T-cell (primary cell): ENCODE measurements at regions not wholly inside any gene's neighbourhood (a gene's known extent, or its start where the extent isn't known, plus 50 kb on each side); places are given as distances from the start of the nearest gene placed in this dataset.
"Not testable (repeated sequence)": the region's sequence is repeated elsewhere in the genome, so short reads cannot be mapped to it uniquely, and the experiment has no call there.

Source experiments
- ATAC-seq, 4 experiments: fragments of 200-7000 bp in 3 of 4; fragments of 150-1000 bp in 1 of 4; cut with Tn5 transposase; replicated peaks in 1 of 4; 1 replicate in 3 of 4; 2 replicates in 1 of 4; pipeline ENCODE4 v1.10.0; 2021; ENCODE audit warnings: moderate library complexity in 3 of 4, mild to moderate bottlenecking in 2 of 4, moderate number of reproducible peaks in 1 of 4
- CTCF ChIA-PET, 2 donors: fragments of 300-600 bp; sonication (Branson Sonifier 250); formaldehyde crosslinking; loops; one replicate each; lab custom pipeline; 2022; ENCODE audit warnings: antibody characterized with exemption in 2 of 2; lab: Charles Lee
- POLR2A ChIA-PET, 2 donors: fragments of 300-600 bp; sonication (Branson Sonifier 250); formaldehyde crosslinking; loops; one replicate each; lab custom pipeline; 2022; ENCODE audit warnings: antibody characterized with exemption in 2 of 2; lab: Charles Lee
- DNase-seq, 35 experiments: peaks; one replicate each; pipeline versions ENCODE4 v3.0.0 to v3.0.0-alpha.2; 2013 to 2023
- H3K27ac ChIP-seq: one replicate; pipeline ENCODE4 v1.5.1; 2013; ENCODE audit warnings: low read length
- H3K27me3 ChIP-seq, 2 experiments: replicated peaks in 1 of 2; 1 replicate in 1 of 2; 2 replicates in 1 of 2; pipeline versions ENCODE4 v1.6.1 to v1.7.0; 2013; ENCODE audit warnings: low read length in 1 of 2, mixed read lengths in 1 of 2; ENCODE audit not compliant: control insufficient read depth in 2 of 2, insufficient read depth in 2 of 2; ENCODE audit errors: extremely low read depth in 1 of 2
- H3K36me3 ChIP-seq, 2 donors: 1 replicate in 1 of 2; 2 replicates in 1 of 2; pipeline versions ENCODE4 v1.6.1 to v1.7.0; 2013; ENCODE audit warnings: low read length in 1 of 2; ENCODE audit not compliant: control insufficient read depth in 2 of 2, insufficient read depth in 1 of 2; ENCODE audit errors: extremely low read depth in 1 of 2
- H3K4me1 ChIP-seq, 2 experiments: 1 replicate in 1 of 2; 2 replicates in 1 of 2; pipeline versions ENCODE4 v1.6.1 to v1.7.0; 2013; ENCODE audit warnings: low read length in 2 of 2, mixed read lengths in 1 of 2; ENCODE audit not compliant: insufficient read depth in 2 of 2, control insufficient read depth in 1 of 2; ENCODE audit errors: extremely low read depth in 1 of 2
- H3K4me3 ChIP-seq, 2 donors: 1 replicate in 1 of 2; 2 replicates in 1 of 2; pipeline versions ENCODE4 v1.5.1 to v1.7.0; 2013; ENCODE audit warnings: mild to moderate bottlenecking in 2 of 2, low read length in 1 of 2, moderate library complexity in 1 of 2; ENCODE audit not compliant: control insufficient read depth in 1 of 2; ENCODE audit errors: extremely low read depth in 1 of 2
- H3K9me3 ChIP-seq: 2 replicates; pipeline ENCODE4 v1.7.0; 2013
- H3K27ac Mint-ChIP-seq, 2 donors: one replicate each; pipeline ENCODE4 v1.8.0; 2020 to 2021; ENCODE audit warnings: mild to moderate bottlenecking in 2 of 2, mixed read lengths in 2 of 2
- H3K27me3 Mint-ChIP-seq, 2 donors: one replicate each; pipeline ENCODE4 v1.8.0; 2021 to 2022; ENCODE audit warnings: mixed read lengths in 2 of 2
- H3K36me3 Mint-ChIP-seq: one replicate; pipeline ENCODE4 v1.8.0; 2021; ENCODE audit warnings: mixed read lengths
- H3K4me1 Mint-ChIP-seq, 3 donors: one replicate each; pipeline ENCODE4 v1.8.0; 2020 to 2022; ENCODE audit warnings: mixed read lengths in 3 of 3, mild to moderate bottlenecking in 1 of 3
- H3K4me3 Mint-ChIP-seq, 3 donors: one replicate each; pipeline ENCODE4 v1.8.0; 2020 to 2022; ENCODE audit warnings: mild to moderate bottlenecking in 3 of 3, mixed read lengths in 3 of 3, moderate library complexity in 3 of 3
- H3K9me3 Mint-ChIP-seq, 3 donors: one replicate each; pipeline ENCODE4 v1.8.0; 2020 to 2022; ENCODE audit warnings: mixed read lengths in 3 of 3
- WGBS: methylation state at CpG from one replicate; pipeline ENCODE4 v1.1.5; 2013; ENCODE audit warnings: missing lambda C conversion rate; ENCODE audit not compliant: insufficient coverage; 5-methylcytosine and 5-hydroxymethylcytosine counted together

DNA sequence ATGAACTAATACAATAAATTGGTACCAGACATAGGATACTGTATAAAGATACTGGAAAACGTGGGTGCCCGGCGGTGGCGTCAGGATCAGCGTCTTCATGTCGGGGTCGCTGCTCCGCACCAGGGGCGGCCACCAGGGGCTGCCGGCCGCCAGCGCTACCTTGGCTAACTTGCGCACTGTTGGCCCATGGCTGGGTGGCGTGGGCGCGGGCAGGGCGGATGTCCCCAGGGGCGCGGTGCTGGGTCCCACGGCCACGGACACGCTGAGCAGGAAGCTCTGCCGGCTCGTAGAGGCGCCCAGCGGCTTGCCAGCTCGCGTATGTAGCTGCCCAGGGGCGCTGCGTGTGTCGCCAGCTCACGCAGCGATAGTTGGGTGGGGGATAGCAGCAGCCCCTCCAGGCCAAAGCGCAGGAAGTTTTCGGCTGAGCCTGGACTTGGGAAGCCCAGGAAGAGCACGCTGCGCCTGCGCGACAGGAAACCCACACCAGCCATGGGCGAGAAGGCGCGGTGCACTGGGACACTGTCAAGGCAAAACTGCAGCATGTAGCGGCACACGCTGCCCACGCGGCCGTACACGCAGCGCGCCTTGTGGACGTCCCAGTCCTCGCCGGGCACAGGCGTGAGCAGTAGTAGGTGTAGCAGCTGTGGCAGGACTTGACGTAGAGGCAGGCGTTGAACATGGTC, 299.9 kb downstream of the CCDC74A start:
- Mint-ChIP-seq H3K27ac (no peak overlapping the region), H3K4me3 (no peak overlapping the region), H3K9me3 (peaks cover 0 to 4% (median 0%) of the 10 kb centered on the region in 3 donors), H3K36me3 (no peaks in the 10 kb centered on the region), H3K27me3 (peaks cover 2 to 9% of the 10 kb centered on the region in 2 donors), H3K4me1 (no peaks in the 10 kb centered on the region)
- no peaks in the 10 kb centered on the region for H3K36me3 ChIP-seq
- H3K4me1 ChIP-seq, result no peaks in the 10 kb centered on the region
- DNase-seq (no peak), ATAC-seq (no peak)
- peaks cover 0 to 4% of the 10 kb centered on the region in 2 experiments for H3K27me3 ChIP-seq
- no peak overlapping the region for H3K4me3 ChIP-seq
- no peak overlapping the region for H3K27ac ChIP-seq
- 94% methylated on average over 53 of the region's 56 CpGs for WGBS
- H3K9me3 ChIP-seq, result no peaks in the 10 kb centered on the region
- POLR2A ChIA-PET, result no interaction called here
- CTCF ChIA-PET, result no interaction called here

DNA sequence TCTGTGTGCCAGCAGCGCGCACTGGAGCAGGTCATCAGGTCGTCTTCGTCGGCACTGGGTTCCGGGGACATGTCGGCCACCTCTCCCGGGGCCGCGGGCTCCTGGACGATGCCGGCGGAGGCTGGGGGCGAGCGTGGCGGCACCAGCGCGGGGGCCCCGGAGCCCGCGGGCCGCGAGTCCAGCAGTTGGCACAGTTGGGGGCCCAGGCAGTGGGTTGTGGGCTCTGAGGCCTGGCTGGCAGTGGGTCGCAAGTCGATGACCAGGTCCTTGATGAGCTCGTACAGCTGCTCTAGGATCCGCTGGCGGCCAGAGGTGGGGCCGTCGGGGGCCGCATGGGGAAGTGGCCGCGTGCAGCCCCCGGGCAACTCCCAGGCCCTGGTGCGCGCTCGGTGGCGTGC, 300.5 kb downstream of the CCDC74A start:
- Histone ChIP-seq H3K36me3 (no peaks in the 10 kb centered on the region), H3K4me3 (no peak overlapping the region), H3K9me3 (no peaks in the 10 kb centered on the region), H3K27ac (no peak overlapping the region), H3K27me3 (peaks cover 0 to 4% of the 10 kb centered on the region in 2 experiments), H3K4me1 (no peaks in the 10 kb centered on the region)
- ATAC-seq (no peak), DNase-seq (no peak)
- peaks cover 2 to 9% of the 10 kb centered on the region in 2 donors for H3K27me3 Mint-ChIP-seq
- H3K36me3 Mint-ChIP-seq, result no peaks in the 10 kb centered on the region
- no peaks in the 10 kb centered on the region for H3K4me1 Mint-ChIP-seq
- over 99% methylated on average over 19 of the region's 38 CpGs for WGBS
- CTCF ChIA-PET, result no interaction called here
- H3K4me3 Mint-ChIP-seq, result no peak overlapping the region
- H3K27ac Mint-ChIP-seq, result no peak overlapping the region
- POLR2A ChIA-PET, result no interaction called here
- peaks cover 0 to 4% (median 0%) of the 10 kb centered on the region in 3 donors for H3K9me3 Mint-ChIP-seq

DNA sequence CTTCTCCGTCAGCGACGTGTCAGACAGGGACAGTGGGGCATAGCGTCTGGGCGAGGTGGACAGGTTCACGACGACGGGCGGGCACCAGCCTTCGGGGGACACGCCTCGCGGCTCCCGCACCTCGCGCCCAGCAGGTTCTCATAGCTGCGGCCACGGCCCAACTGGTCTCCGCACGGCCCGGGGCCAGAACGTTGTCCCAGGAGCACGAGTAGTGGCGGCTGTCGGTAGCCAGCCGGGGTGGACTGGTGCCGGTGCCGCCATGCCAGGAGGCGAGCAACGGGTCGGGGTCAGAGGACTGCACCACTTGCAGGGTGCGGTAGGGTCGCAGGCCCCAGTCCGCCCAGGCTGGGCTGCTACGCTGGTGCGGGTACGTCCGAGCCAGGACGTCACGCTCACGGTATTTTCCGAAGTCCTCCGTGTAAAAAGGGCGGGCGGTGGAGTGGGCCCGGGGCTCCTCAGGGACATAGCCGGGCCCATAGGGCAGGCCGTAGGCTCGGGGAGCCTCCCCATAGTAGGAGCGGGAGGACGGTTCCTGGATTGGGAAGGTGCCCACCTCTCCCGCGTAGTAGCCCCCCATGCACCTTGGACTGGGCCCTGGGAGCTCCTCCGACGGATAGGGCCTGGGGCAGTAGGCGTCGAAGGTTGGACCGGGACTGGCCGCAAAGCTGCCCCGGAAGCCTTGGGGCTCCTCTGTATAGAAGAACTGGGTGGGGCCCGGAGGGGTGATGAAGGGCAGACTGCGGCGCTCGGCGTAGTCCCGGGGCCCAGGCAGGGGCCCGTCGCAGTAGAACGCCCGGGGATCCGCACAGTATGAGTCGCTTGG, 301.2 kb downstream of the CCDC74A start:
- POLR2A ChIA-PET, H3K36me3 ChIP-seq: not testable (repeated sequence)

DNA sequence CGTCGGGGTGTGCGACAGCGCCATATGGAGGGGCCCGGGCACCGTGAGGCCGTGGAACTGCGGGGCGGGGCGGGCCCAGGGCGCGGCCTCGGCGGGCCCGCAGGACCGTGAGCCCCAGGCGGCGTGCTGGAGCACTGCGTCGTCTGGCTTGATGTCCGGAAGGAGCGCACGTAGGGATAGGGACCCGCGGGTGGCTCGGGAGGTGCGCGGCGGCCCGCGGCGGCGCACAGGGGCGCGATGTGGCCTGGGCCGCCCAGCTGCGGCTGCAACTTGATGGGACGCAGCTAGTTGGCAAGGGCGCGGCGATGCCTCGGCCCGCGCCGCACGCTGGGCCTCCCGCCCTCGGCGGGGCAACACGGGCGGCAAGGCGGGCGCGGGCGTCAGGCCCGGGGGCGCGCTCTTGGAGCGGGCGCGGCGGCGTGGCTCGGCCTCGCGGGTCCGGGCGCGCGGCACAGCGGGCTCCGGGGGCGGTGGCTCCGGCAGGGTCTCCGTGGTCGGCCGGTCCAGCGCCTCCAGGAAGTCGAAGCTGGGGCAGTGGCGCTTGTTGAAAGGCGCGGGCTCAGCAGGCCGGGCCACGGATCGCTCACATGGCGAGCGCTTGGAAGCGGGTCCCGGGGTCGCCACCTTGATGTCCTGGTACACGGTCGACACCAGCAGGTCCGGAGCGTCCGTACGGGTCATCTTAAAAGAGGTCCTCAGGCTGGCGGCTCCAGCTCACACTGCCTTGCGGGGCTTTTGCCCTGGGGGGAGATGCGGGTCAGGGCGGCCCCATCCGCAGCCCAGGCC, 302.0 kb downstream of the CCDC74A start:
- H3K4me1 ChIP-seq, ATAC-seq, POLR2A ChIA-PET, H3K9me3 ChIP-seq, H3K9me3 Mint-ChIP-seq, H3K27me3 Mint-ChIP-seq, H3K4me1 Mint-ChIP-seq, H3K4me3 ChIP-seq, CTCF ChIA-PET, H3K27ac Mint-ChIP-seq, H3K27ac ChIP-seq, H3K4me3 Mint-ChIP-seq, H3K27me3 ChIP-seq, DNase-seq, H3K36me3 ChIP-seq, H3K36me3 Mint-ChIP-seq: not testable (repeated sequence)
- 49% methylated on average over 98 of the region's 101 CpGs for WGBS

More for the DNA sequence above, 301.2 kb downstream of the CCDC74A start:
- H3K4me3 Mint-ChIP-seq, ATAC-seq, H3K27me3 ChIP-seq, H3K4me3 ChIP-seq, H3K9me3 Mint-ChIP-seq, H3K27me3 Mint-ChIP-seq, H3K27ac Mint-ChIP-seq, H3K27ac ChIP-seq, H3K4me1 ChIP-seq, H3K4me1 Mint-ChIP-seq, CTCF ChIA-PET, H3K36me3 Mint-ChIP-seq, DNase-seq, H3K9me3 ChIP-seq: not testable (repeated sequence)
- 96% methylated on average over 66 of the region's 72 CpGs for WGBS

DNA sequence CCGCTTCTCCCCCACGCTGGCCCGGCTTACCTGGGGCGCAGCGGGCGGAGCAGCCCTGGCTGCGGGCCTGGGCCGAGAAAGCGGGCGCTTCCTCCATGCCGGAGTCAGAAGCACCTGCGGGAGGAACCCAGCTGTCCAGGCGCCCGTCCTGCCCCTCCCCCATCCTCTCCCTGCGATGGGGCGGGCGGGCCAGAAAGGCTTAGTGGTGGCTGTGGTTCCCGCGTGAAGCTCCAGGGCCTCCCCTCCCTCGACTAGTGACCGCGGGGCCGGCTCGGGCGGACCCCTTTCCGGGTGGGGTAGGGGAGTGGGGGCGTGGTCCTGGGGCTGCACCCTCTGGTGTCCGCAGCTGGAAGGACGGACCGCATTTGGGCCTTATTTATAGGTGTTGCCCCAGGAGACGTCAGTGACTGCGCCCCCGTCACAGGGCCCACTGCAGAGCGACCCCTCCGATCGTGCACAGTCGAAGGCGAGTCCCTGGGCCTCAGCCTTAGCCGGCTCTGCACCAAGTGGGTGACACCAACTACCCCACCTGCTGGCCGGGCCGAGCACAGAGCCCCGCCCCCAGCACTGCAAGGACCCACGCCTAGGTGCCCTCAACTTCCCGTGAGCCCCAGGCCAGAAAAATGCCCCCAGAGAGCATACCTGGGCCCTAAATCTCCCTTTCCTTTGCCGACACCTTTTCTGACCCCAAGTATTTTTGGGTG, 302.7 kb downstream of the CCDC74A start:
- H3K27me3 ChIP-seq, ATAC-seq, H3K36me3 Mint-ChIP-seq, H3K4me1 ChIP-seq, H3K27ac ChIP-seq, H3K27ac Mint-ChIP-seq, H3K9me3 ChIP-seq, H3K9me3 Mint-ChIP-seq, DNase-seq, H3K4me1 Mint-ChIP-seq, H3K27me3 Mint-ChIP-seq, H3K36me3 ChIP-seq, H3K4me3 Mint-ChIP-seq, CTCF ChIA-PET, POLR2A ChIA-PET, H3K4me3 ChIP-seq: not testable (repeated sequence)
- 37% methylated on average over 10 of the region's 45 CpGs for WGBS

DNA sequence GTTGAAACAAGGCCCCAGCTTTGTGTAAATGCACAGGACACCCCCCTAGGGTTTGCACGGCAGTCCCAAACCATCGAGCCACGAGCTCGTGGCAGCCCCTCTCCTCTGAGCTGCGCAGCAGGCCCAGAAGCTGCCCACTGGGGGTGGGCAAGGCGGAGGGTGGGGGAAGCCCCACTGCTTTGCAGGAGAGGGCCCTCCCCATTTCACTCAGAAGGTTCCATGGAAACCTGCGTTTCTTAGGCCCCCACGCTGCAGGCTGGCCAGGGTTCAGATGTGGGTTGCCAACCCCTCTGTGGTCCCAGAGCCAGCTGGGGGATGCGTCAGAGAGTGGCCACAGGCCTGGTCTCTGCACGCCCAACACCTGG, 303.2 kb downstream of the CCDC74A start:
- H3K27ac Mint-ChIP-seq, H3K9me3 Mint-ChIP-seq, H3K27me3 Mint-ChIP-seq, H3K9me3 ChIP-seq, H3K27ac ChIP-seq, H3K4me1 ChIP-seq, H3K36me3 Mint-ChIP-seq, H3K27me3 ChIP-seq, DNase-seq, H3K36me3 ChIP-seq, CTCF ChIA-PET, H3K4me1 Mint-ChIP-seq, POLR2A ChIA-PET, ATAC-seq, H3K4me3 Mint-ChIP-seq, H3K4me3 ChIP-seq: not testable (repeated sequence)
- WGBS, result 90% methylated on average over 2 of the region's 10 CpGs
